ENCODE measurements at regions not wholly inside any gene's neighbourhood (a gene's known extent, or its start where the extent isn't known, plus 50 kb on each side); places are given as distances from the start of the nearest gene placed in this dataset.

DNA sequence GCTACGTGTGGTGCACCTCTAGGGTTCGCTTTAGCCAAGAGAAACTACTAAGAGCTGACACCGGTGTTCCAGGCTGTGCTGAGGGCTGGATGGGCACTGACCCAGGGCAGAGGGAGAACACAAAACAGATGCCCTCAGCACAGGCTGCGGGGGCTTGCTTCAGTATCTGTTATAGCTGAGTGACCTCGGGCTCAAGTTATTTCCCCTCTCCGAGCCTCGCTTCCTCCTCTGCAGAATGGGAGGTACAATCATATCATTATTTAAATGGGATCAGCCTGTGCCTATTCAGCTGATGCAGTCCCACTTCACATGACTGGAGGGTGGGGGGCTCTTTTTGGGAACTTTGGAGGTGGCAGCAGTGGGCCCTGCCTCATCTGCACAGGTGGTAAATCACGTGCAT lies 156.1 kb upstream of the APCDD1 start:
- peaks cover 7% of the 10 kb centered on the region for H3K27me3 Mint-ChIP-seq (ENCODE audit: insufficient read depth, low read depth, poor library complexity)
- no peaks in the 10 kb centered on the region for H3K9me2 ChIP-seq (ENCODE audit: insufficient read depth)
- H3K27ac Mint-ChIP-seq = no peak overlapping the region

More for the DNA sequence above, 156.1 kb upstream of the APCDD1 start:
- H3K4me1 ChIP-seq (ENCODE audit: insufficient read depth) = no peaks in the 10 kb centered on the region
- TF ChIP-seq JUNB (IDR thresholded peaks at IDR 0.05; ENCODE audit: unreplicated experiment) = no peak
- no peak for TF ChIP-seq CREB1 (CRISPR knock-in tag; IDR thresholded peaks at IDR 0.05; ENCODE audit: low read depth)
- TF ChIP-seq, protein P1, sequence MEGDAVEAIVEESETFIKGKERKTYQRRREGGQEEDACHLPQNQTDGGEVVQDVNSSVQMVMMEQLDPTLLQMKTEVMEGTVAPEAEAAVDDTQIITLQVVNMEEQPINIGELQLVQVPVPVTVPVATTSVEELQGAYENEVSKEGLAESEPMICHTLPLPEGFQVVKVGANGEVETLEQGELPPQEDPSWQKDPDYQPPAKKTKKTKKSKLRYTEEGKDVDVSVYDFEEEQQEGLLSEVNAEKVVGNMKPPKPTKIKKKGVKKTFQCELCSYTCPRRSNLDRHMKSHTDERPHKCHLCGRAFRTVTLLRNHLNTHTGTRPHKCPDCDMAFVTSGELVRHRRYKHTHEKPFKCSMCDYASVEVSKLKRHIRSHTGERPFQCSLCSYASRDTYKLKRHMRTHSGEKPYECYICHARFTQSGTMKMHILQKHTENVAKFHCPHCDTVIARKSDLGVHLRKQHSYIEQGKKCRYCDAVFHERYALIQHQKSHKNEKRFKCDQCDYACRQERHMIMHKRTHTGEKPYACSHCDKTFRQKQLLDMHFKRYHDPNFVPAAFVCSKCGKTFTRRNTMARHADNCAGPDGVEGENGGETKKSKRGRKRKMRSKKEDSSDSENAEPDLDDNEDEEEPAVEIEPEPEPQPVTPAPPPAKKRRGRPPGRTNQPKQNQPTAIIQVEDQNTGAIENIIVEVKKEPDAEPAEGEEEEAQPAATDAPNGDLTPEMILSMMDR (conservative IDR thresholded peaks at IDR 0.05; ENCODE audit: low read depth in 2 of 2) = no peak
- TF ChIP-seq, protein P2, sequence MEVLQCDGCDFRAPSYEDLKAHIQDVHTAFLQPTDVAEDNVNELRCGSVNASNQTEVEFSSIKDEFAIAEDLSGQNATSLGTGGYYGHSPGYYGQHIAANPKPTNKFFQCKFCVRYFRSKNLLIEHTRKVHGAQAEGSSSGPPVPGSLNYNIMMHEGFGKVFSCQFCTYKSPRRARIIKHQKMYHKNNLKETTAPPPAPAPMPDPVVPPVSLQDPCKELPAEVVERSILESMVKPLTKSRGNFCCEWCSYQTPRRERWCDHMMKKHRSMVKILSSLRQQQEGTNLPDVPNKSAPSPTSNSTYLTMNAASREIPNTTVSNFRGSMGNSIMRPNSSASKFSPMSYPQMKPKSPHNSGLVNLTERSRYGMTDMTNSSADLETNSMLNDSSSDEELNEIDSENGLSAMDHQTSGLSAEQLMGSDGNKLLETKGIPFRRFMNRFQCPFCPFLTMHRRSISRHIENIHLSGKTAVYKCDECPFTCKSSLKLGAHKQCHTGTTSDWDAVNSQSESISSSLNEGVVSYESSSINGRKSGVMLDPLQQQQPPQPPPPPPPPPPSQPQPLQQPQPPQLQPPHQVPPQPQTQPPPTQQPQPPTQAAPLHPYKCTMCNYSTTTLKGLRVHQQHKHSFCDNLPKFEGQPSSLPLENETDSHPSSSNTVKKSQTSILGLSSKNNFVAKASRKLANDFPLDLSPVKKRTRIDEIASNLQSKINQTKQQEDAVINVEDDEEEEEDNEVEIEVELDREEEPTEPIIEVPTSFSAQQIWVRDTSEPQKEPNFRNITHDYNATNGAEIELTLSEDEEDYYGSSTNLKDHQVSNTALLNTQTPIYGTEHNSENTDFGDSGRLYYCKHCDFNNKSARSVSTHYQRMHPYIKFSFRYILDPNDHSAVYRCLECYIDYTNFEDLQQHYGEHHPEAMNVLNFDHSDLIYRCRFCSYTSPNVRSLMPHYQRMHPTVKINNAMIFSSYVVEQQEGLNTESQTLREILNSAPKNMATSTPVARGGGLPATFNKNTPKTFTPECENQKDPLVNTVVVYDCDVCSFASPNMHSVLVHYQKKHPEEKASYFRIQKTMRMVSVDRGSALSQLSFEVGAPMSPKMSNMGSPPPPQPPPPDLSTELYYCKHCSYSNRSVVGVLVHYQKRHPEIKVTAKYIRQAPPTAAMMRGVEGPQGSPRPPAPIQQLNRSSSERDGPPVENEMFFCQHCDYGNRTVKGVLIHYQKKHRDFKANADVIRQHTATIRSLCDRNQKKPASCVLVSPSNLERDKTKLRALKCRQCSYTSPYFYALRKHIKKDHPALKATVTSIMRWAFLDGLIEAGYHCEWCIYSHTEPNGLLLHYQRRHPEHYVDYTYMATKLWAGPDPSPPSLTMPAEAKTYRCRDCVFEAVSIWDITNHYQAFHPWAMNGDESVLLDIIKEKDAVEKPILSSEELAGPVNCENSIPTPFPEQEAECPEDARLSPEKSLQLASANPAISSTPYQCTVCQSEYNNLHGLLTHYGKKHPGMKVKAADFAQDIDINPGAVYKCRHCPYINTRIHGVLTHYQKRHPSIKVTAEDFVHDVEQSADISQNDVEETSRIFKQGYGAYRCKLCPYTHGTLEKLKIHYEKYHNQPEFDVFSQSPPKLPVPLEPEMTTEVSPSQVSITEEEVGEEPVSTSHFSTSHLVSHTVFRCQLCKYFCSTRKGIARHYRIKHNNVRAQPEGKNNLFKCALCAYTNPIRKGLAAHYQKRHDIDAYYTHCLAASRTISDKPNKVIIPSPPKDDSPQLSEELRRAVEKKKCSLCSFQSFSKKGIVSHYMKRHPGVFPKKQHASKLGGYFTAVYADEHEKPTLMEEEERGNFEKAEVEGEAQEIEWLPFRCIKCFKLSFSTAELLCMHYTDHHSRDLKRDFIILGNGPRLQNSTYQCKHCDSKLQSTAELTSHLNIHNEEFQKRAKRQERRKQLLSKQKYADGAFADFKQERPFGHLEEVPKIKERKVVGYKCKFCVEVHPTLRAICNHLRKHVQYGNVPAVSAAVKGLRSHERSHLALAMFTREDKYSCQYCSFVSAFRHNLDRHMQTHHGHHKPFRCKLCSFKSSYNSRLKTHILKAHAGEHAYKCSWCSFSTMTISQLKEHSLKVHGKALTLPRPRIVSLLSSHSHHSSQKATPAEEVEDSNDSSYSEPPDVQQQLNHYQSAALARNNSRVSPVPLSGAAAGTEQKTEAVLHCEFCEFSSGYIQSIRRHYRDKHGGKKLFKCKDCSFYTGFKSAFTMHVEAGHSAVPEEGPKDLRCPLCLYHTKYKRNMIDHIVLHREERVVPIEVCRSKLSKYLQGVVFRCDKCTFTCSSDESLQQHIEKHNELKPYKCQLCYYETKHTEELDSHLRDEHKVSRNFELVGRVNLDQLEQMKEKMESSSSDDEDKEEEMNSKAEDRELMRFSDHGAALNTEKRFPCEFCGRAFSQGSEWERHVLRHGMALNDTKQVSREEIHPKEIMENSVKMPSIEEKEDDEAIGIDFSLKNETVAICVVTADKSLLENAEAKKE (CRISPR knock-in tag; IDR thresholded peaks at IDR 0.05) = no peak
- no peak for TF ChIP-seq POLR2AphosphoS5 (IDR thresholded peaks at IDR 0.05; ENCODE audit: low read depth)
- TF ChIP-seq ZNF331 (CRISPR knock-in tag; IDR thresholded peaks at IDR 0.05; ENCODE audit: low read depth) = no peak
- TF ChIP-seq, protein P3, sequence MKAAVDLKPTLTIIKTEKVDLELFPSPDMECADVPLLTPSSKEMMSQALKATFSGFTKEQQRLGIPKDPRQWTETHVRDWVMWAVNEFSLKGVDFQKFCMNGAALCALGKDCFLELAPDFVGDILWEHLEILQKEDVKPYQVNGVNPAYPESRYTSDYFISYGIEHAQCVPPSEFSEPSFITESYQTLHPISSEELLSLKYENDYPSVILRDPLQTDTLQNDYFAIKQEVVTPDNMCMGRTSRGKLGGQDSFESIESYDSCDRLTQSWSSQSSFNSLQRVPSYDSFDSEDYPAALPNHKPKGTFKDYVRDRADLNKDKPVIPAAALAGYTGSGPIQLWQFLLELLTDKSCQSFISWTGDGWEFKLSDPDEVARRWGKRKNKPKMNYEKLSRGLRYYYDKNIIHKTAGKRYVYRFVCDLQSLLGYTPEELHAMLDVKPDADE (IDR thresholded peaks at IDR 0.05) = no peak
- TF ChIP-seq ZNF114 (CRISPR knock-in tag; IDR thresholded peaks at IDR 0.05) = no peak
- Mint-ChIP-seq H3K9me3 (peaks cover 3% of the 10 kb centered on the region; the same call in 1 of the 3 replicates), H3K4me3 (no peak overlapping the region), H3K4me1 (peaks cover 9% of the 10 kb centered on the region), H3K36me3 (ENCODE audit: low read depth) (no peaks in the 10 kb centered on the region; the same call in 2 of the 3 replicates)
- no peak overlapping the region for H2AFZ ChIP-seq
- H3K27ac ChIP-seq (ENCODE audit: low read depth) = no peak overlapping the region
- no peak overlapping the region for H3K4me3 ChIP-seq
- no peaks in the 10 kb centered on the region for H3K27me3 ChIP-seq (ENCODE audit: insufficient read depth)
- no peaks in the 10 kb centered on the region for H3K36me3 ChIP-seq (ENCODE audit: insufficient read depth)
- no peak for DNase-seq (ENCODE audit: low spot score)
- H4K20me1 ChIP-seq (replicated peaks; ENCODE audit: insufficient read depth) = no peaks in the 10 kb centered on the region
- H3F3A ChIP-seq (replicated peaks; ENCODE audit: low read depth) = no peaks in the 10 kb centered on the region
- H3K79me2 ChIP-seq (replicated peaks; ENCODE audit: insufficient read depth) = no peaks in the 10 kb centered on the region
- H3K4me2 ChIP-seq = no peak overlapping the region
- ATAC-seq = no peak
